ENCODE measurements at regions not wholly inside any gene's neighbourhood (a gene's known extent, or its start where the extent isn't known, plus 50 kb on each side); places are given as distances from the start of the nearest gene placed in this dataset.
A peak's percentile ranks its signal among the peaks of the same experiment; 100 is the strongest.
"Not testable (repeated sequence)": the region's sequence is repeated elsewhere in the genome, so short reads cannot be mapped to it uniquely, and the experiment has no call there.

GRCh38 chr3:145899241-145899640 is 261.7 kb downstream of the PLOD2 start:
- DNase-seq, result no peak

GRCh38 chr3:145900056-145900829 is 260.7 kb downstream of the PLOD2 start:
- no peak for DNase-seq

GRCh38 chr3:145902166-145902565 is 258.8 kb downstream of the PLOD2 start:
- peak; percentile 46 for DNase-seq

- DNase-seq, result no peak
Observed at GRCh38 chr3:145903472-145904013, 257.4 kb downstream of the PLOD2 start.

- no peak for DNase-seq
Observed at GRCh38 chr3:145904138-145904537, 256.8 kb downstream of the PLOD2 start.

- no peak for DNase-seq
Observed at GRCh38 chr3:145906301-145906700, 254.7 kb downstream of the PLOD2 start.

- no peak for DNase-seq
Observed at GRCh38 chr3:145906755-145907154, 254.2 kb downstream of the PLOD2 start.

GRCh38 chr3:145911016-145911415 is 250.0 kb downstream of the PLOD2 start:
- no peak for DNase-seq

- DNase-seq, result no peak
Observed at GRCh38 chr3:145915787-145916186, 245.2 kb downstream of the PLOD2 start.

GRCh38 chr3:145927736-145928135 is 233.2 kb downstream of the PLOD2 start:
- not testable (repeated sequence) for DNase-seq

GRCh38 chr3:145936971-145937370 is 224.0 kb downstream of the PLOD2 start:
- DNase-seq, result peak; percentile 78

GRCh38 chr3:145939431-145939830 is 221.6 kb downstream of the PLOD2 start:
- no peak for DNase-seq

GRCh38 chr3:145942052-145942451 is 218.9 kb downstream of the PLOD2 start:
- peak; percentile 40 for DNase-seq

- no peak for DNase-seq
Observed at GRCh38 chr3:145943952-145944351, 217.0 kb downstream of the PLOD2 start.

- peak; percentile 30 for DNase-seq
Observed at GRCh38 chr3:145951441-145951840, 209.5 kb downstream of the PLOD2 start.

- peak; percentile 98 for DNase-seq
Observed at GRCh38 chr3:145952536-145952935, 208.4 kb downstream of the PLOD2 start.

- peak; percentile 69 for DNase-seq
Observed at GRCh38 chr3:145953316-145953715, 207.7 kb downstream of the PLOD2 start.

- no peak for DNase-seq
Observed at GRCh38 chr3:145959457-145960088, 201.4 kb downstream of the PLOD2 start.

- DNase-seq, result no peak
Observed at GRCh38 chr3:145963111-145963510, 197.9 kb downstream of the PLOD2 start.

- no peak for DNase-seq
Observed at GRCh38 chr3:145967043-145967442, 193.9 kb downstream of the PLOD2 start.

- DNase-seq, result no peak
Observed at GRCh38 chr3:145971186-145971585, 189.8 kb downstream of the PLOD2 start.

- no peak for DNase-seq
Observed at GRCh38 chr3:145972851-145973250, 188.1 kb downstream of the PLOD2 start.

- peak; percentile 46 for DNase-seq
Observed at GRCh38 chr3:145981056-145981455, 179.9 kb downstream of the PLOD2 start.

- DNase-seq, result no peak
Observed at GRCh38 chr3:145983101-145983500, 177.9 kb downstream of the PLOD2 start.

All from fibroblast of skin of right quadriceps (primary cell).